Right renal cortex interstitium (tissue), 3 donors: ENCODE measurements at regions not wholly inside any gene's neighbourhood (a gene's known extent, or its start where the extent isn't known, plus 50 kb on each side); places are given as distances from the start of the nearest gene placed in this dataset.

Experiments used
- DNase-seq, 3 donors: peaks; one replicate each; pipeline ENCODE4 v3.0.0-alpha.2; 2013; ENCODE audit warnings: low read depth in 3 of 3, low spot score in 2 of 3

- DNase-seq: no peak
Observed at GRCh38 chr22:49499433-49500075, 328.1 kb downstream of the BRD1 start.

GRCh38 chr22:49497266-49497665, 330.4 kb downstream of the BRD1 start:
- DNase-seq: no peak

GRCh38 chr22:49494555-49494954, 333.1 kb downstream of the BRD1 start:
- no peak for DNase-seq

GRCh38 chr22:49492741-49493251, 334.9 kb downstream of the BRD1 start:
- DNase-seq: no peak

GRCh38 chr22:49492308-49492707, 335.4 kb downstream of the BRD1 start:
- no peak for DNase-seq

- no peak for DNase-seq
Observed at GRCh38 chr22:49491726-49492125, 335.9 kb downstream of the BRD1 start.

GRCh38 chr22:49491221-49491635, 336.4 kb downstream of the BRD1 start:
- DNase-seq: no peak

GRCh38 chr22:49490692-49491091, 337.0 kb downstream of the BRD1 start:
- no peak for DNase-seq

GRCh38 chr22:49489821-49490220, 337.9 kb downstream of the BRD1 start:
- no peak for DNase-seq

- DNase-seq: no peak
Observed at GRCh38 chr22:49488943-49489342, 338.7 kb downstream of the BRD1 start.

GRCh38 chr22:49487950-49488349, 339.7 kb downstream of the BRD1 start:
- no peak for DNase-seq

- DNase-seq: no peak
Observed at GRCh38 chr22:49486225-49486624, 341.4 kb downstream of the BRD1 start.

- no peak for DNase-seq
Observed at GRCh38 chr22:49483946-49484345, 343.7 kb downstream of the BRD1 start.

- DNase-seq: no peak
Observed at GRCh38 chr22:49483281-49483870, 344.3 kb downstream of the BRD1 start.

- DNase-seq: no peak
Observed at GRCh38 chr22:49482811-49483210, 344.9 kb downstream of the BRD1 start.

- no peak for DNase-seq
Observed at GRCh38 chr22:49481659-49482399, 345.8 kb downstream of the BRD1 start.

- no peak for DNase-seq
Observed at GRCh38 chr22:49480896-49481658, 346.6 kb downstream of the BRD1 start.

GRCh38 chr22:49480331-49480730, 347.3 kb downstream of the BRD1 start:
- DNase-seq: no peak

GRCh38 chr22:49479566-49479965, 348.1 kb downstream of the BRD1 start:
- no peak for DNase-seq

GRCh38 chr22:49476800-49477400, 350.8 kb downstream of the BRD1 start:
- DNase-seq: no peak

- DNase-seq: no peak
Observed at GRCh38 chr22:49476176-49476575, 351.5 kb downstream of the BRD1 start.
